ENCODE measurements at regions not wholly inside any gene's neighbourhood (a gene's known extent, or its start where the extent isn't known, plus 50 kb on each side); places are given as distances from the start of the nearest gene placed in this dataset.

- H4K20me1 ChIP-seq (ENCODE audit: control insufficient read depth, insufficient read depth, insufficient read length) = no peaks in the 10 kb centered on the region
- no peak overlapping the region for H2BK12ac ChIP-seq (ENCODE audit: insufficient read length, low read depth, low read length)
- H2AK5ac ChIP-seq (ENCODE audit: insufficient read length, low read length) = no peak overlapping the region
- H3T11ph ChIP-seq (ENCODE audit: low read length) = no peak overlapping the region
- no peak overlapping the region for H2BK5ac ChIP-seq (ENCODE audit: insufficient read length, low read length)
- TF ChIP-seq, protein P1, sequence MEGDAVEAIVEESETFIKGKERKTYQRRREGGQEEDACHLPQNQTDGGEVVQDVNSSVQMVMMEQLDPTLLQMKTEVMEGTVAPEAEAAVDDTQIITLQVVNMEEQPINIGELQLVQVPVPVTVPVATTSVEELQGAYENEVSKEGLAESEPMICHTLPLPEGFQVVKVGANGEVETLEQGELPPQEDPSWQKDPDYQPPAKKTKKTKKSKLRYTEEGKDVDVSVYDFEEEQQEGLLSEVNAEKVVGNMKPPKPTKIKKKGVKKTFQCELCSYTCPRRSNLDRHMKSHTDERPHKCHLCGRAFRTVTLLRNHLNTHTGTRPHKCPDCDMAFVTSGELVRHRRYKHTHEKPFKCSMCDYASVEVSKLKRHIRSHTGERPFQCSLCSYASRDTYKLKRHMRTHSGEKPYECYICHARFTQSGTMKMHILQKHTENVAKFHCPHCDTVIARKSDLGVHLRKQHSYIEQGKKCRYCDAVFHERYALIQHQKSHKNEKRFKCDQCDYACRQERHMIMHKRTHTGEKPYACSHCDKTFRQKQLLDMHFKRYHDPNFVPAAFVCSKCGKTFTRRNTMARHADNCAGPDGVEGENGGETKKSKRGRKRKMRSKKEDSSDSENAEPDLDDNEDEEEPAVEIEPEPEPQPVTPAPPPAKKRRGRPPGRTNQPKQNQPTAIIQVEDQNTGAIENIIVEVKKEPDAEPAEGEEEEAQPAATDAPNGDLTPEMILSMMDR (conservative IDR thresholded peaks at IDR 0.05) = no peak
- no peak overlapping the region for H2BK20ac ChIP-seq (ENCODE audit: low read depth, low read length, poor library complexity, severe bottlenecking)
- DNase-seq = no peak
- H3K4me1 ChIP-seq (ENCODE audit: insufficient read depth, low read length) = no peaks in the 10 kb centered on the region
- no peak overlapping the region for H3K18ac ChIP-seq (ENCODE audit: insufficient read length, low read depth, low read length)
- H3K9ac ChIP-seq (ENCODE audit: extremely low read depth, insufficient read length, low read length) = no peak overlapping the region
- H2BK15ac ChIP-seq (ENCODE audit: low read depth, low read length) = no peak overlapping the region
- H3K23me2 ChIP-seq (ENCODE audit: insufficient read length, low read depth, low read length, poor library complexity, severe bottlenecking) = no peaks in the 10 kb centered on the region
- H4K8ac ChIP-seq (replicated peaks; ENCODE audit: insufficient read length, low read depth, low read length) = no peak overlapping the region
- Mint-ChIP-seq H3K9me3 (no peaks in the 10 kb centered on the region), H3K27ac (peak overlapping the region in 1 of 3 experiments; percentile 5; a peak in 1 of 7 replicates), H3K4me1 (no peaks in the 10 kb centered on the region), H3K36me3 (ENCODE audit: insufficient read depth in 1 of 3, low read depth in 3 of 3) (no peaks in the 10 kb centered on the region), H3K27me3 (ENCODE audit: low read depth) (no peaks in the 10 kb centered on the region), H3K4me3 (no peak overlapping the region)
- no peak overlapping the region for H4K91ac ChIP-seq (ENCODE audit: insufficient read length, low read depth, low read length)
- no peak overlapping the region for H3K27ac ChIP-seq (ENCODE audit: insufficient read length, low read depth, low read length)
- H3K79me2 ChIP-seq (ENCODE audit: insufficient read depth, low read length) = no peaks in the 10 kb centered on the region
- no CpG with 5 or more reads among the region's 5 CpGs for WGBS (ENCODE audit: extremely low coverage, insufficient read length, low lambda C conversion rate)
- H3K14ac ChIP-seq (ENCODE audit: insufficient read depth, low read length) = no peak overlapping the region
- no peak overlapping the region for H3K56ac ChIP-seq (ENCODE audit: insufficient read length, low read depth, low read length)
- H3K4ac ChIP-seq (ENCODE audit: low read depth, low read length) = no peak overlapping the region
- H3K27me3 ChIP-seq (ENCODE audit: insufficient read depth, low read length) = no peaks in the 10 kb centered on the region
- no peak overlapping the region for H4K5ac ChIP-seq (ENCODE audit: insufficient read length, low read depth, low read length)
- no peaks in the 10 kb centered on the region for H3K79me1 ChIP-seq (ENCODE audit: insufficient read depth, low read depth, low read length, poor library complexity, severe bottlenecking)
- H2BK120ac ChIP-seq (ENCODE audit: low read depth, low read length, poor library complexity, severe bottlenecking) = no peak overlapping the region
- no peak overlapping the region for H2AFZ ChIP-seq (ENCODE audit: low read length)
- no peak overlapping the region for H3K4me2 ChIP-seq (ENCODE audit: insufficient read depth, insufficient read length, low read length)
- H3K23ac ChIP-seq (ENCODE audit: insufficient read length, low read depth, low read length) = no peak overlapping the region
- no peaks in the 10 kb centered on the region for H3K9me3 ChIP-seq (ENCODE audit: control insufficient read depth, low read depth, low read length)
These were observed 240.8 kb upstream of the TMPO start for GRCh38 chr12:98274430-98275130.

Data from H9 (cell line).